Prostate gland (tissue), 2 donors: ENCODE measurements at regions not wholly inside any gene's neighbourhood (a gene's known extent, or its start where the extent isn't known, plus 50 kb on each side); places are given as distances from the start of the nearest gene placed in this dataset.
"Not testable (repeated sequence)": the region's sequence is repeated elsewhere in the genome, so short reads cannot be mapped to it uniquely, and the experiment has no call there.

Experiments
- DNase-seq: peaks from one replicate; pipeline ENCODE4 v3.0.0-alpha.2; 2019; ENCODE audit warnings: low spot score
- H3K27ac ChIP-seq, 2 donors: fragments of 200-600 bp; sonication (generic); 2 replicates each; pipeline ENCODE4 v1.5.1; 2017 to 2019
- H3K27me3 ChIP-seq: fragments of 200-600 bp; sonication (generic); replicated peaks from 2 replicates; pipeline ENCODE4 v1.5.1; 2019; ENCODE audit not compliant: insufficient read depth
- H3K36me3 ChIP-seq, 2 donors: fragments of 200-600 bp; sonication (generic); 1 replicate in 1 of 2; 2 replicates in 1 of 2; pipeline versions ENCODE4 v1.5.1 to v1.8.1; 2017 to 2019
- H3K4me1 ChIP-seq: fragments of 200-600 bp; sonication (generic); replicated peaks from 2 replicates; pipeline ENCODE4 v1.5.1; 2019
- H3K4me3 ChIP-seq, 2 donors: fragments of 200-600 bp; sonication (generic); 2 replicates each; pipeline ENCODE4 v1.5.1; 2017 to 2019
- H3K9me3 ChIP-seq: fragments of 200-600 bp; sonication (generic); 2 replicates; pipeline ENCODE4 v1.5.1; 2017
- CTCF ChIP-seq, 4 experiments: fragments of 200-600 bp in 2 of 4; fragments of 450-650 bp in 2 of 4; sonication (generic) in 2 of 4; IDR thresholded peaks; 1 replicate in 3 of 4; 2 replicates in 1 of 4; pipeline ENCODE4 v1.5.1; 2016 to 2019; ENCODE audit warnings: antibody characterized with exemption in 4 of 4, mild to moderate bottlenecking in 2 of 4, moderate library complexity in 2 of 4
- POLR2A ChIP-seq: fragments of 450-650 bp; IDR thresholded peaks from one replicate; pipeline ENCODE4 v1.6.1; 2016; ENCODE audit warnings: antibody characterized with exemption, mild to moderate bottlenecking
- POLR2AphosphoS5 ChIP-seq: sonication (generic); formaldehyde crosslinking; IDR thresholded peaks from one replicate; pipeline ENCODE4 v1.6.1; 2017; ENCODE audit warnings: antibody characterized with exemption
- WGBS: methylation state at CpG from one replicate; pipeline ENCODE4 v1.1.5; 2018; 5-methylcytosine and 5-hydroxymethylcytosine counted together
- intact Hi-C: fragments of 100-400 bp; cut with DNase I; formaldehyde crosslinking; loops from one replicate; pipeline ENCODE4 v1.14.2; 2022

- intact Hi-C loops, result loop anchor here (5.0 kb wide), 1 partner anchor 71 kb away; the partner anchor contains the start of gene ARRDC3
- H3K4me1 ChIP-seq, result no peaks in the 10 kb centered on the region
- no peaks in the 10 kb centered on the region for H3K27me3 ChIP-seq
- TF ChIP-seq CTCF (IDR thresholded peaks at IDR 0.05), result no peak
- TF ChIP-seq POLR2A, result no peak
- H3K9me3 ChIP-seq, result no peaks in the 10 kb centered on the region
- H3K27ac ChIP-seq, result peak overlapping the region; percentile 9 to 31
- no peak overlapping the region for H3K4me3 ChIP-seq
- WGBS, result 73% methylated on average over 5 of the region's 5 CpGs
- DNase-seq, result no peak
- no peaks in the 10 kb centered on the region for H3K36me3 ChIP-seq
Observed at GRCh38 chr5:91311168-91311696, 71.9 kb downstream of the ARRDC3 start.

GRCh38 chr5:91308157-91308556, 75.0 kb downstream of the ARRDC3 start:
- DNase-seq, H3K4me3 ChIP-seq, H3K27me3 ChIP-seq, H3K36me3 ChIP-seq, H3K9me3 ChIP-seq, H3K27ac ChIP-seq, H3K4me1 ChIP-seq, intact Hi-C loops: not testable (repeated sequence)
- WGBS, result 93% methylated on average over 5 of the region's 5 CpGs

GRCh38 chr5:91307048-91307447, 76.1 kb downstream of the ARRDC3 start:
- intact Hi-C loops, result no loop called here
- Histone ChIP-seq H3K4me3 (no peak overlapping the region), H3K4me1 (no peaks in the 10 kb centered on the region), H3K27ac (no peak overlapping the region), H3K27me3 (no peaks in the 10 kb centered on the region), H3K9me3 (no peaks in the 10 kb centered on the region), H3K36me3 (no peaks in the 10 kb centered on the region)
- no peak for TF ChIP-seq POLR2AphosphoS5
- TF ChIP-seq CTCF (IDR thresholded peaks at IDR 0.05), result no peak
- no peak for TF ChIP-seq POLR2A
- no peak for DNase-seq
- WGBS, result 76% methylated on average over 4 of the region's 4 CpGs

- Histone ChIP-seq H3K27me3 (no peaks in the 10 kb centered on the region), H3K4me1 (no peaks in the 10 kb centered on the region), H3K4me3 (no peak overlapping the region), H3K9me3 (no peaks in the 10 kb centered on the region), H3K36me3 (no peaks in the 10 kb centered on the region), H3K27ac (no peak overlapping the region)
- WGBS, result 77% methylated on average over 3 of the region's 3 CpGs
- no peak for DNase-seq
- intact Hi-C loops, result no loop called here
- no peak for TF ChIP-seq POLR2AphosphoS5
- TF ChIP-seq POLR2A, result no peak
Observed at GRCh38 chr5:91306497-91306896, 76.6 kb downstream of the ARRDC3 start.

- Histone ChIP-seq H3K27me3 (no peaks in the 10 kb centered on the region), H3K4me1 (no peaks in the 10 kb centered on the region), H3K27ac (no peak overlapping the region), H3K9me3 (no peaks in the 10 kb centered on the region), H3K4me3 (no peak overlapping the region), H3K36me3 (no peaks in the 10 kb centered on the region)
- no peak for DNase-seq
- TF ChIP-seq CTCF (IDR thresholded peaks at IDR 0.05), result no peak
- TF ChIP-seq POLR2AphosphoS5, result no peak
- no peak for TF ChIP-seq POLR2A
- intact Hi-C loops, result no loop called here
Observed at GRCh38 chr5:91305640-91306039, 77.5 kb downstream of the ARRDC3 start.

- H3K4me3 ChIP-seq, DNase-seq, H3K27ac ChIP-seq, H3K27me3 ChIP-seq, intact Hi-C loops, H3K4me1 ChIP-seq, H3K36me3 ChIP-seq, H3K9me3 ChIP-seq: not testable (repeated sequence)
- 78% methylated on average over 4 of the region's 4 CpGs for whole genome bisulfite sequencing
Observed at GRCh38 chr5:91304015-91304414, 79.1 kb downstream of the ARRDC3 start.
